ENCODE measurements at regions not wholly inside any gene's neighbourhood (a gene's known extent, or its start where the extent isn't known, plus 50 kb on each side); places are given as distances from the start of the nearest gene placed in this dataset.

DNA sequence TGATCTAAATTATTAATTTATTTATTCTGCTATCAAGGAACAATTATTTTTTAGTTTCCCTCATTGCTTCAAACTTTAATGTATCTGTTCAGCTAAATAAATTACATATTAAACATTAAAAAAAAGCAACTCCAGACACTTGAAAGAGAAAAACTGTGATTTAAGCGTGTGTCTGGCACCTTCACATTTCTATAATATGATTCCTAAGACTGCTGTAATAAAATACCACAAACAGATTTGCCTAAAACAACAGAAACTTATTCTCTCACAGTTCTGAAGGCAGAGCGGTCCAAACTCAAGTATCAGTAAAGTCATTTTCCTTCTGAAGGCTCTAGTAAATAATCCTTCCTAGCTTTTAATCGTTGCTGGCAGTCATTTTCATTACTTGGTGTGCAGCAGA, 580.4 kb upstream of the KCND2 start:
- no peak overlapping the region for H3K4me3 ChIP-seq
- no peaks in the 10 kb centered on the region for H3K4me1 ChIP-seq
- no peak overlapping the region for H3K27ac ChIP-seq
- no peaks in the 10 kb centered on the region for H3K9me3 ChIP-seq
- TF ChIP-seq CTCF (IDR thresholded peaks at IDR 0.05) = no peak
- DNase-seq (no peak), FAIRE-seq (no peak), ATAC-seq (no peak)
- WGBS, 2 donors = 44 to 53% methylated on average over 3 of the region's 3 CpGs
- H3K27me3 ChIP-seq = no peaks in the 10 kb centered on the region
- H3K36me3 ChIP-seq = no peaks in the 10 kb centered on the region
- intact Hi-C loops (cut with DNase I) = no loop called here

DNA sequence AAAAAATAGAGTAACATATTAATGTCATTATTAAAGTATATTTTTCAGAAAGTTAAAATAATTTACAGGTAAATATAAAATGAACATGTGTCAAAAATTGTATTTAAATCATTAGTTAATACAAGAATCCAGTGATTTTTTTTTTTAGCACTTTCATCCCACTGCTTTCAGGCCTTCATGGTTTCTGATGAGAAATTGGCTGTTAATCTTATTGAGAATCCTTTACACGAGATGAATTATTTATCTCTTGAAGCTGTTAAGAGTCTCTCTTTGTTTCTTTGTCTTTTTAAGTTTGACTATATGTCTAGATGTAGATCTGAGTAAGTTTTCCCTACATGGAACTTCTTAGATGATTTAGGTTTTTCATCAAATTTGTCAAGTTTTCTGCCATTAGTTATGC, 578.5 kb upstream of the KCND2 start:
- no peaks in the 10 kb centered on the region for H3K36me3 ChIP-seq
- H3K4me3 ChIP-seq = no peak overlapping the region
- H3K4me1 ChIP-seq = no peaks in the 10 kb centered on the region
- DNase-seq (no peak), ATAC-seq (no peak), FAIRE-seq (no peak)
- TF ChIP-seq CTCF (IDR thresholded peaks at IDR 0.05) = no peak
- 23 to 28% methylated on average over 1 of the region's 1 CpG for WGBS, 2 donors
- intact Hi-C loops (cut with DNase I) = no loop called here
- no peaks in the 10 kb centered on the region for H3K9me3 ChIP-seq
- no peak overlapping the region for H3K27ac ChIP-seq
- no peaks in the 10 kb centered on the region for H3K27me3 ChIP-seq

DNA sequence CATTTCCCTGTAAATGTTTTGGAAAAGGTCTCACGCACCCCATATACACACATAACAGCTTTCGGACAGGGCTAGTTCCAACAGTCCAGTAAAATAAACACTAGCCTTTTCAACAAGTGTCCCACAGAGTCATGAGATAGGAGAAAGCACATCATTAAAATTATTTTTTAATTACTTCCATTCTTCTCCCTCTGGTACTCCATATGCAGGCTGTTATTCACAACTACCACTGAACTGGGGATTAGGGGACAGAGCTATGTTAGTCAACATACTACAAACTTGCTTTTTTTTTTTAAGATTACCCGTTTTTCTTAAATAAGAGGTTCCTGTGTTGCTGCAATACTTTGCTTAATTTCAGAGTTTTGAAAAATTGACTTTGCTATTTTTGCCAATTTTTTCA, 576.6 kb upstream of the KCND2 start:
- no peak for FAIRE-seq
- no peaks in the 10 kb centered on the region for H3K27me3 ChIP-seq
- no peaks in the 10 kb centered on the region for H3K4me1 ChIP-seq
- H3K9me3 ChIP-seq = no peaks in the 10 kb centered on the region
- no peak overlapping the region for H3K4me3 ChIP-seq
- intact Hi-C loops (cut with DNase I) = no loop called here
- 51 to 67% methylated on average over 3 of the region's 3 CpGs for WGBS, 2 donors
- no peak for TF ChIP-seq CTCF (IDR thresholded peaks at IDR 0.05)
- H3K36me3 ChIP-seq = no peaks in the 10 kb centered on the region
- no peak for DNase-seq
- ATAC-seq = no peak
- no peak overlapping the region for H3K27ac ChIP-seq

GRCh38 chr7:119703895-119704294, 569.1 kb upstream of the KCND2 start:
- Histone ChIP-seq H3K27me3 (no peaks in the 10 kb centered on the region), H3K27ac (no peak overlapping the region), H3K4me1 (no peaks in the 10 kb centered on the region), H3K36me3 (no peaks in the 10 kb centered on the region), H3K4me3 (no peak overlapping the region), H3K9me3 (no peaks in the 10 kb centered on the region)
- no peak for TF ChIP-seq CTCF (IDR thresholded peaks at IDR 0.05)
- WGBS, 2 donors = 47 to 56% methylated on average over 1 of the region's 1 CpG
- no peak for FAIRE-seq
- intact Hi-C loops (cut with DNase I) = no loop called here
- DNase-seq = no peak
- no peak for ATAC-seq

- 55 to 62% methylated on average over 2 of the region's 2 CpGs for WGBS, 2 donors
- Histone ChIP-seq H3K9me3 (no peaks in the 10 kb centered on the region), H3K27ac (no peak overlapping the region), H3K27me3 (no peaks in the 10 kb centered on the region), H3K4me3 (no peak overlapping the region), H3K4me1 (no peaks in the 10 kb centered on the region), H3K36me3 (no peaks in the 10 kb centered on the region)
- DNase-seq (no peak), FAIRE-seq (no peak), ATAC-seq (no peak)
- TF ChIP-seq CTCF (IDR thresholded peaks at IDR 0.05) = no peak
- intact Hi-C loops (cut with DNase I) = no loop called here
Measured at GRCh38 chr7:119706608-119707007, 566.4 kb upstream of the KCND2 start.
